DOHH2 (cell line): ENCODE measurements at regions not wholly inside any gene's neighbourhood (a gene's known extent, or its start where the extent isn't known, plus 50 kb on each side); places are given as distances from the start of the nearest gene placed in this dataset.

Source experiments
- H3F3A ChIP-seq: fragments of 200-600 bp; sonication (generic), shearing (Covaris generic); 2 replicates; pipeline ENCODE4 v1.6.0; 2016; ENCODE audit warnings: antibody characterized with exemption, mild to moderate bottlenecking; ENCODE audit not compliant: control insufficient read depth, insufficient read depth
- H3K27ac ChIP-seq: fragments of 200-600 bp; sonication (generic); 2 replicates; pipeline ENCODE4 v1.5.1; 2014; ENCODE audit warnings: low read depth, mild to moderate bottlenecking, low read length, moderate library complexity
- H3K27me3 ChIP-seq: fragments of 200-600 bp; sonication (generic); 2 replicates; pipeline ENCODE4 v1.6.1; 2014; ENCODE audit warnings: mild to moderate bottlenecking, low read length, mixed read lengths; ENCODE audit not compliant: control insufficient read depth
- H3K36me3 ChIP-seq: fragments of 200-600 bp; sonication (generic); 2 replicates; pipeline ENCODE4 v1.6.1; 2014; ENCODE audit warnings: mild to moderate bottlenecking, low read length, moderate library complexity, mixed read lengths; ENCODE audit not compliant: control insufficient read depth
- H3K4me1 ChIP-seq: fragments of 200-600 bp; sonication (generic); 2 replicates; pipeline ENCODE4 v1.6.1; 2014; ENCODE audit warnings: mild to moderate bottlenecking, low read length, mixed read lengths; ENCODE audit not compliant: control insufficient read depth
- H3K4me2 ChIP-seq: fragments of 200-600 bp; sonication (generic); 2 replicates; pipeline ENCODE4 v1.6.0; 2014; ENCODE audit warnings: mild to moderate bottlenecking, low read length, moderate library complexity
- H3K4me3 ChIP-seq: fragments of 200-600 bp; sonication (generic); 2 replicates; pipeline ENCODE4 v1.5.1; 2014; ENCODE audit warnings: mild to moderate bottlenecking, low read length, mixed read lengths
- H3K79me2 ChIP-seq: fragments of 200-600 bp; sonication (generic); 2 replicates; pipeline ENCODE4 v1.6.1; 2014; ENCODE audit warnings: mild to moderate bottlenecking, low read length, mixed read lengths; ENCODE audit not compliant: control insufficient read depth
- H3K9me2 ChIP-seq: fragments of 200-600 bp; sonication (generic); replicated peaks from 2 replicates; pipeline ENCODE4 v1.6.1; 2014; ENCODE audit warnings: mild to moderate bottlenecking, low read length, mixed read lengths; ENCODE audit not compliant: control insufficient read depth
- H3K9me3 ChIP-seq: fragments of 200-600 bp; sonication (generic); 2 replicates; pipeline ENCODE4 v1.6.1; 2014; ENCODE audit warnings: antibody characterized with exemption, low read length, mixed read lengths; ENCODE audit not compliant: control insufficient read depth, insufficient read depth
- H4K20me1 ChIP-seq: fragments of 200-600 bp; sonication (generic); 2 replicates; pipeline ENCODE4 v1.6.0; 2014; ENCODE audit warnings: low read depth, mild to moderate bottlenecking, antibody characterized with exemption, low read length, moderate library complexity; ENCODE audit not compliant: control insufficient read depth, insufficient read depth
- EZH2phosphoT487 ChIP-seq: fragments of 200-600 bp; sonication (generic); IDR thresholded peaks from 2 replicates; pipeline ENCODE4 v1.6.1; 2017; ENCODE audit warnings: borderline replicate concordance, mild to moderate bottlenecking, antibody characterized with exemption, low read length, moderate library complexity, mixed read lengths
- TF ChIP-seq, protein P1 (sequence below): fragments of 200-600 bp; sonication (generic); IDR thresholded peaks from one replicate; pipeline ENCODE4 v1.5.1; 2014; ENCODE audit warnings: antibody characterized with exemption, mild to moderate bottlenecking, low read depth, low read length; ENCODE audit not compliant: poor library complexity, severe bottlenecking

DNA sequence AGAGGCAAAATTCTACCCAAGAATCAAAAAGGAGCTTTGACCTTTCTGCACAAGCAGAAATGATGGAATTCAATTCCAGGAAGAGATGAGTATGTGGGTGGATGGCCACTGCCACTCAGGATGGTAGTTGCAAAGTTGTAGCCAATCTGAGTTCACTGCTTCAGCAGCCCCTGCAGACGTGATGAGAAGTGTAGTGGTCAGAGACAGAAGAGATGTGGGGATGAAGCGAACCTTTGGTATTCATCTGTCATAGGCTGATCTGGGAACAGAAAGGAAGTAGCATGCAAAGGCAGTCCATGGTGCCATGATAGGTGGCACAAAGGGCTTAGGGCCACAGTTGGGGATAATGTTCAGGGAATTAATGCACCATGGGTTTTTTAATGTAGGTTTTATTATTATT, 81.1 kb upstream of the PGBD5 start:
- TF ChIP-seq EZH2phosphoT487, result no peak
- TF ChIP-seq, protein P1, sequence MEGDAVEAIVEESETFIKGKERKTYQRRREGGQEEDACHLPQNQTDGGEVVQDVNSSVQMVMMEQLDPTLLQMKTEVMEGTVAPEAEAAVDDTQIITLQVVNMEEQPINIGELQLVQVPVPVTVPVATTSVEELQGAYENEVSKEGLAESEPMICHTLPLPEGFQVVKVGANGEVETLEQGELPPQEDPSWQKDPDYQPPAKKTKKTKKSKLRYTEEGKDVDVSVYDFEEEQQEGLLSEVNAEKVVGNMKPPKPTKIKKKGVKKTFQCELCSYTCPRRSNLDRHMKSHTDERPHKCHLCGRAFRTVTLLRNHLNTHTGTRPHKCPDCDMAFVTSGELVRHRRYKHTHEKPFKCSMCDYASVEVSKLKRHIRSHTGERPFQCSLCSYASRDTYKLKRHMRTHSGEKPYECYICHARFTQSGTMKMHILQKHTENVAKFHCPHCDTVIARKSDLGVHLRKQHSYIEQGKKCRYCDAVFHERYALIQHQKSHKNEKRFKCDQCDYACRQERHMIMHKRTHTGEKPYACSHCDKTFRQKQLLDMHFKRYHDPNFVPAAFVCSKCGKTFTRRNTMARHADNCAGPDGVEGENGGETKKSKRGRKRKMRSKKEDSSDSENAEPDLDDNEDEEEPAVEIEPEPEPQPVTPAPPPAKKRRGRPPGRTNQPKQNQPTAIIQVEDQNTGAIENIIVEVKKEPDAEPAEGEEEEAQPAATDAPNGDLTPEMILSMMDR, result no peak
- Histone ChIP-seq H3K36me3 (no peaks in the 10 kb centered on the region), H3K79me2 (no peaks in the 10 kb centered on the region), H3K9me3 (no peaks in the 10 kb centered on the region), H3K4me3 (no peak overlapping the region), H3K27me3 (no peaks in the 10 kb centered on the region; the same call in 1 of the 2 replicates), H3K27ac (no peak overlapping the region), H3K9me2 (no peaks in the 10 kb centered on the region), H3K4me1 (no peaks in the 10 kb centered on the region), H3K4me2 (no peak overlapping the region), H4K20me1 (no peaks in the 10 kb centered on the region), H3F3A (no peaks in the 10 kb centered on the region)

DNA sequence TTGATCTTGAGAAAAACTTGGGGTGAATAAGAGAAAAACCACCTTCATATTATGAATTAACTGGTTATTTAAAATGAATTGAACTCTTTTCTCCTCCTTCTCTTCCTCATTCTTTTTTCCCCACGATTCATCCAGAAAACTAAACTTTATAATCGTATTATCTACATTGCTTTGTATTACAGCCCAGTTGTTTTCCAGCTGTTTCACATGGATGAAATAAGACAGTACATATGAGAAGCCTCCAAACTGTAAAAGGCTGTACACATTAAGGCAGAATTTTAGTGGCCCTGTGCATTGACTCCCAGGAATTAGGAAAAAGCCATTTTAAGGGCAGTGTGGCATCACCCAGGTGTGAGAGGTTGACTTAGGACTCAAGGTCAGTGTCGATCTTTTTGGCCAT, 80.3 kb upstream of the PGBD5 start:
- no peak overlapping the region for H3K4me3 ChIP-seq
- TF ChIP-seq, protein P1, result no peak
- TF ChIP-seq EZH2phosphoT487, result no peak
- H3K4me2 ChIP-seq, result no peak overlapping the region

DNA sequence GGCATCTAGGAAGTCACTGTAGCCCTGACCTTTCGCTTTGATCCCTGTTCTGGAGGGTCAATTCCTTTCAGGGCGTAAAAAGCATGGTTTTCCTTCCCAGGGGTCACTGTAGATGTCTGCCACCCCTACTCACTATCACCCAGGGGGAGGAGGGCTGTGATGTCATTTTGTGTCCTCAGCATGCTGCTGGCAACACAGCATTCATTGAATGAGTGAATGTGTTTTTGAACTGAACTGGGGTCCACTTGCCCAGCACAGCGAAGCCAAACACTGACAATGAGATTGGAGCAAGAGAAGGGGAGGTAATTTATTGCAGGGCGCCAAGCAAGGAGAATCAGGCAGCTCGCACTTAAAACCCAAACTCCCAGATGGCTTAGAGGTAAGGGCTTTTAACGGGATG, 78.2 kb upstream of the PGBD5 start:
- H3K27me3 ChIP-seq, result no peaks in the 10 kb centered on the region; the same call in 1 of the 2 replicates
- no peaks in the 10 kb centered on the region for H3K36me3 ChIP-seq
- TF ChIP-seq, protein P1, result no peak
- no peak for TF ChIP-seq EZH2phosphoT487
- H3F3A ChIP-seq, result no peaks in the 10 kb centered on the region
- H3K4me3 ChIP-seq, result no peak overlapping the region
- H3K9me2 ChIP-seq, result no peaks in the 10 kb centered on the region
- no peaks in the 10 kb centered on the region for H3K79me2 ChIP-seq
- no peaks in the 10 kb centered on the region for H4K20me1 ChIP-seq
- no peak overlapping the region for H3K27ac ChIP-seq
- H3K4me2 ChIP-seq, result no peak overlapping the region
- H3K9me3 ChIP-seq, result no peaks in the 10 kb centered on the region
- H3K4me1 ChIP-seq, result no peaks in the 10 kb centered on the region

More for the DNA sequence above, 80.3 kb upstream of the PGBD5 start:
- no peaks in the 10 kb centered on the region; the same call in 1 of the 2 replicates for H3K27me3 ChIP-seq
- no peaks in the 10 kb centered on the region for H3K9me3 ChIP-seq
- no peaks in the 10 kb centered on the region for H3K4me1 ChIP-seq
- no peak overlapping the region for H3K27ac ChIP-seq
- H3K9me2 ChIP-seq, result no peaks in the 10 kb centered on the region
- H3K79me2 ChIP-seq, result no peaks in the 10 kb centered on the region
- no peaks in the 10 kb centered on the region for H3K36me3 ChIP-seq
- no peaks in the 10 kb centered on the region for H3F3A ChIP-seq
- no peaks in the 10 kb centered on the region for H4K20me1 ChIP-seq

DNA sequence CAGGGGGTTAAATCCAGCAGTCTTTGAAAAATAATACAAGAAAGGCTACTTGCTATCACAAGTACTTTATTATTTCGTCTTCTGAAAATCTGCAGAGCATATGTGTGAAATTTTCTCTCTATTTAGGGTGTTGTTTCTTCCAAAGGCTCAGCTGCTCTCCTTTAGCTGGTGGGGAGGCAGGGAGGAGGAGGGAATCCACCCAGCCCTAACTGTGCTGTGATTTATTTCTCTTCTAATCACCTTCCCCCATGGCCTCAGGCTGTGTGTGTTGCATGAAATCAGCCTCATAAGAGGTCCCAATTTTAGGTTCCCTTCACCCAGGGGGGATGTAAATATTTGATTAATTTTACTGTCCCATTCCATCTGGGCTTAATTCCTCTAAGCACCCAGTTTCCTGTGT, 77.6 kb upstream of the PGBD5 start:
- no peaks in the 10 kb centered on the region for H3F3A ChIP-seq
- H3K4me2 ChIP-seq, result no peak overlapping the region
- H3K9me3 ChIP-seq, result no peaks in the 10 kb centered on the region
- H3K9me2 ChIP-seq, result no peaks in the 10 kb centered on the region
- H3K36me3 ChIP-seq, result no peaks in the 10 kb centered on the region
- H3K4me1 ChIP-seq, result no peaks in the 10 kb centered on the region
- H4K20me1 ChIP-seq, result no peaks in the 10 kb centered on the region
- TF ChIP-seq, protein P1, result no peak
- TF ChIP-seq EZH2phosphoT487, result no peak
- H3K27ac ChIP-seq, result no peak overlapping the region
- no peaks in the 10 kb centered on the region for H3K79me2 ChIP-seq
- H3K27me3 ChIP-seq, result no peaks in the 10 kb centered on the region; the same call in 1 of the 2 replicates
- no peak overlapping the region for H3K4me3 ChIP-seq
